ENCODE measurements at regions not wholly inside any gene's neighbourhood (a gene's known extent, or its start where the extent isn't known, plus 50 kb on each side); places are given as distances from the start of the nearest gene placed in this dataset.

DNA sequence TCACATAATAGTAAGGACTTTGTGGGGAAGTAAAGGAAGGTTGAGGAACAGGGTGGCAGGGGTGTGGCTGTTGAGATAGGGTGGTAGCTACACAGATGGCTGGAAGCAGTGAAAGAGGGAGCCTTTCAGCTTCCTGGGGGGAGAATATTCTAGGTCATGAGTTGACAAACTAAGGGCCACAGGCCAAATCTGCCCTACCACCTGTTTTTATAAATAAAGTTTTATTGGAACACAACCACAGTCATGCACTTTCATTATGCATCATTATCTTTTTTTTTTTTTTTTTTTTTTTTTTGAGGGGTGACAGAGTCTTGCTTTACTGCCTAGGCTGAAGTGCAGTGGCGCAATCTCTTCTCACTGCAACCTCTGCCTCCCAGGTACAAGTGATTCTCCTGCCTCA is 243.1 kb downstream of the NFATC2 start:
- Histone ChIP-seq H2AFZ (ENCODE audit: low read length) (no peak overlapping the region), H3F3A (ENCODE audit: insufficient read depth, low read length) (no peaks in the 10 kb centered on the region), H3K9me2 (replicated peaks; ENCODE audit: insufficient read depth, low read length) (no peaks in the 10 kb centered on the region), H3K79me2 (ENCODE audit: low read length) (no peaks in the 10 kb centered on the region), H3K4me1 (ENCODE audit: low read length) (no peaks in the 10 kb centered on the region), H3K9me3 (replicated peaks; ENCODE audit: insufficient read depth, low read length) (no peaks in the 10 kb centered on the region), H3K9ac (ENCODE audit: low read length) (no peak overlapping the region), H3K4me3 (ENCODE audit: low read length) (no peak overlapping the region), H3K27ac (ENCODE audit: low read length) (no peak overlapping the region), H3K36me3 (replicated peaks; ENCODE audit: insufficient read depth, low read length) (no peaks in the 10 kb centered on the region), H3K27me3 (replicated peaks; ENCODE audit: insufficient read depth, low read length) (no peaks in the 10 kb centered on the region), H3K4me2 (ENCODE audit: low read depth, low read length) (no peak overlapping the region), H4K20me1 (ENCODE audit: insufficient read depth, low read length) (no peaks in the 10 kb centered on the region)
- no peak for DNase-seq
- TF ChIP-seq, protein P1, sequence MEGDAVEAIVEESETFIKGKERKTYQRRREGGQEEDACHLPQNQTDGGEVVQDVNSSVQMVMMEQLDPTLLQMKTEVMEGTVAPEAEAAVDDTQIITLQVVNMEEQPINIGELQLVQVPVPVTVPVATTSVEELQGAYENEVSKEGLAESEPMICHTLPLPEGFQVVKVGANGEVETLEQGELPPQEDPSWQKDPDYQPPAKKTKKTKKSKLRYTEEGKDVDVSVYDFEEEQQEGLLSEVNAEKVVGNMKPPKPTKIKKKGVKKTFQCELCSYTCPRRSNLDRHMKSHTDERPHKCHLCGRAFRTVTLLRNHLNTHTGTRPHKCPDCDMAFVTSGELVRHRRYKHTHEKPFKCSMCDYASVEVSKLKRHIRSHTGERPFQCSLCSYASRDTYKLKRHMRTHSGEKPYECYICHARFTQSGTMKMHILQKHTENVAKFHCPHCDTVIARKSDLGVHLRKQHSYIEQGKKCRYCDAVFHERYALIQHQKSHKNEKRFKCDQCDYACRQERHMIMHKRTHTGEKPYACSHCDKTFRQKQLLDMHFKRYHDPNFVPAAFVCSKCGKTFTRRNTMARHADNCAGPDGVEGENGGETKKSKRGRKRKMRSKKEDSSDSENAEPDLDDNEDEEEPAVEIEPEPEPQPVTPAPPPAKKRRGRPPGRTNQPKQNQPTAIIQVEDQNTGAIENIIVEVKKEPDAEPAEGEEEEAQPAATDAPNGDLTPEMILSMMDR (IDR thresholded peaks at IDR 0.05; ENCODE audit: low read length), result no peak
- TF ChIP-seq EZH2phosphoT487 (IDR thresholded peaks at IDR 0.05; ENCODE audit: low read length) (no peak), EZH2 (optimal IDR thresholded peaks at IDR 0.05; ENCODE audit: low read depth, low read length) (no peak)

DNA sequence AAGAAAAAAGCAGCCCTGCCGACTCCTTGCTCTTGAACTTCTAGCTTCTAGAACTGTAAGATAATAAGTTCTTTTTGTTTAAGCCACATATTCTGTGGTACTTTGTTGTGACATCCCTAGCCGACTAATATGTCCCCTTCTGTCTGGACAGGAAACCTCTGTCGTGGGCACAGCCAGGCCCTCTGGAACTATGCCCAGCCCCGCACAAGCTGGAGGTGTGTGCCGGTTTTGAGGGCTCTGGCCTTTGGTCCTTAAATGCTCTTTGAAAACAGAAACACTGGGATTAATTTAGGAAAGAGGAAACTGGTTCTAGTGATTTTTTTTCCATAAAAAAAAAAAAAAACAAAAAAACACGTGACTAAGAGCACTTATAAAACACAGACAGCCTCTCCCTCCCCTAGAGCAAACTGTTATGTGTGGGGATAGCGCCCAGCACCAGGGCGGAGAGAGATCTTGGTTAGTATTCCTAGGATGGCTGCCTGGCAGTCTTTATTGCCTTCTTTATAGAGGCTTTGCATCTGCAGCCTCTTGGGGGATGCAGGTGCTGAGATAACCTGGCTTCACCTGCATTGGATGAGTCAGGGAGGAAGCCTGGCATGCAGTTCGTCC is 244.3 kb downstream of the NFATC2 start:
- Histone ChIP-seq H3K4me2 (ENCODE audit: low read depth, low read length) (no peak overlapping the region), H3F3A (ENCODE audit: insufficient read depth, low read length) (no peaks in the 10 kb centered on the region), H3K4me1 (ENCODE audit: low read length) (no peaks in the 10 kb centered on the region), H4K20me1 (ENCODE audit: insufficient read depth, low read length) (no peaks in the 10 kb centered on the region), H3K9ac (ENCODE audit: low read length) (no peak overlapping the region), H3K27me3 (replicated peaks; ENCODE audit: insufficient read depth, low read length) (no peaks in the 10 kb centered on the region), H3K36me3 (replicated peaks; ENCODE audit: insufficient read depth, low read length) (no peaks in the 10 kb centered on the region), H3K4me3 (ENCODE audit: low read length) (no peak overlapping the region), H3K27ac (ENCODE audit: low read length) (no peak overlapping the region), H3K9me2 (replicated peaks; ENCODE audit: insufficient read depth, low read length) (no peaks in the 10 kb centered on the region), H3K9me3 (replicated peaks; ENCODE audit: insufficient read depth, low read length) (no peaks in the 10 kb centered on the region), H2AFZ (ENCODE audit: low read length) (no peak overlapping the region), H3K79me2 (ENCODE audit: low read length) (no peaks in the 10 kb centered on the region)
- TF ChIP-seq EZH2phosphoT487 (IDR thresholded peaks at IDR 0.05; ENCODE audit: low read length) (no peak), EZH2 (optimal IDR thresholded peaks at IDR 0.05; ENCODE audit: low read depth, low read length) (no peak)
- TF ChIP-seq, protein P1 (IDR thresholded peaks at IDR 0.05; ENCODE audit: low read length), result no peak
- DNase-seq, result no peak

DNA sequence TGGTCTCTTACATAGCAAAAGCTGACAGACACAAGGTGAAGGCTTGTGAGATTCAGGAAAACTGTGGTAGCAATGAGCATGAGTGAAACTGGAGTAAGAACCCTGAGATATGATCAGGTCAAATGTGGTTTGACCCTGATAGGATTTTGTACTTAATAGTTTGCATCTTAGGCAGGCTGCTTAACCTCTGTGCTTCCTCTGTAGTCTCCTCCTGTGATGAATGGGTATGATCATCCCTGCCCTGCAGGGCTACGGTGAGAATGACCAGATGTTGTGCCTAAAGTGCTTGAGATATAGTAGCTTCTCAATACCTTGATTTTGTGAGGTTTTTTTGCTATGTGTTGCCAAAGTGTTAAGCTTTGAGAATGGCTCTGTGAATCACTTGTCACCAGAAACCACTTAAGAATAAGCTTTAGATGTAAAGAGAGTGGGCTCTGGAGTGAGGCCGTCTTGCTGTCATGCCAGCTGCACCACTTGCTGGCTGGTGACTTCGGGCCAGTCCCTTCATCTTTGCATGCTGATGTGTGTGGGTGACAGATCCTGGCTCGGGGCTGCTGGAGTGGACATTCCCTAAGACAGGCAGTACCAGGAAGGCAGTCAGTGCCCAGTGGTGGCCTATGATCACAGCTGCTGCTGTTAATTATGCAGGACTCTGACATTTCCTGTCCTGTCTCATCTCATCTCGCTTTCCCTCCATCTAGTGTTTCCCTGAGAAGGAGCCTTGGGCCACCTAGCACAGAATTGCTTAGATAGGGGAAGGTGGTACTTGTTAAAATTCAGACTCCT is 254.7 kb downstream of the NFATC2 start:
- Histone ChIP-seq H2AFZ (ENCODE audit: low read length) (no peak overlapping the region), H3K27ac (ENCODE audit: low read length) (no peak overlapping the region), H3K27me3 (replicated peaks; ENCODE audit: insufficient read depth, low read length) (no peaks in the 10 kb centered on the region), H3K9ac (ENCODE audit: low read length) (no peak overlapping the region), H3K4me1 (ENCODE audit: low read length) (no peaks in the 10 kb centered on the region), H3K36me3 (replicated peaks; ENCODE audit: insufficient read depth, low read length) (no peaks in the 10 kb centered on the region), H3K9me2 (replicated peaks; ENCODE audit: insufficient read depth, low read length) (no peaks in the 10 kb centered on the region), H3K9me3 (replicated peaks; ENCODE audit: insufficient read depth, low read length) (no peaks in the 10 kb centered on the region), H3K79me2 (ENCODE audit: low read length) (no peaks in the 10 kb centered on the region), H3F3A (ENCODE audit: insufficient read depth, low read length) (no peaks in the 10 kb centered on the region), H3K4me3 (ENCODE audit: low read length) (no peak overlapping the region), H4K20me1 (ENCODE audit: insufficient read depth, low read length) (no peaks in the 10 kb centered on the region), H3K4me2 (ENCODE audit: low read depth, low read length) (no peak overlapping the region)
- DNase-seq, result no peak
- no peak for TF ChIP-seq EZH2 (optimal IDR thresholded peaks at IDR 0.05; ENCODE audit: low read depth, low read length)

DNA sequence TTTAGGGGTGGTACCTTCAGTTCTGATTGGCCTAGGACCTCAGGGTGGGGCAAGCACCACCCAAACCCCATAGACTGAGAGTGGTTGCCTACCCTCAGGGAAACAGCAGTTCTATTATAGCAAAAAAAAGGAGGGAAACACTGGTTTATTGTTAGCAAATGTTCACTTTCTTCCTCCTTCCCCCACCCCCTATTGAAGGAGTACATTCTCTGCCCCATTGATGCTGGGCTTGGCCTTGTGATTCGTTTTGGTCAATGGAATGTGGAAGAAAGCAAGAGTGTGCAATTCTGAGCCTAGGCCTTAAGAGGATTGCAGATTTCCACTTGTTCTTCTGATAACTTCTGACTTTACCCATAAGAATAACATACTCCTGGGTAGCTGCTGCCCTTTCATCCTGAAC is 255.8 kb downstream of the NFATC2 start:
- Histone ChIP-seq H3K4me3 (ENCODE audit: low read length) (no peak overlapping the region), H3F3A (ENCODE audit: insufficient read depth, low read length) (no peaks in the 10 kb centered on the region), H3K36me3 (replicated peaks; ENCODE audit: insufficient read depth, low read length) (no peaks in the 10 kb centered on the region), H3K27ac (ENCODE audit: low read length) (no peak overlapping the region), H3K9me3 (replicated peaks; ENCODE audit: insufficient read depth, low read length) (no peaks in the 10 kb centered on the region), H3K9ac (ENCODE audit: low read length) (no peak overlapping the region), H3K27me3 (replicated peaks; ENCODE audit: insufficient read depth, low read length) (no peaks in the 10 kb centered on the region), H2AFZ (ENCODE audit: low read length) (no peak overlapping the region), H3K4me1 (ENCODE audit: low read length) (no peaks in the 10 kb centered on the region), H3K9me2 (replicated peaks; ENCODE audit: insufficient read depth, low read length) (no peaks in the 10 kb centered on the region), H3K4me2 (ENCODE audit: low read depth, low read length) (no peak overlapping the region), H3K79me2 (ENCODE audit: low read length) (no peaks in the 10 kb centered on the region), H4K20me1 (ENCODE audit: insufficient read depth, low read length) (no peaks in the 10 kb centered on the region)
- no peak for TF ChIP-seq EZH2 (optimal IDR thresholded peaks at IDR 0.05; ENCODE audit: low read depth, low read length)
- no peak for TF ChIP-seq EZH2phosphoT487 (IDR thresholded peaks at IDR 0.05; ENCODE audit: low read length)
- TF ChIP-seq, protein P1 (IDR thresholded peaks at IDR 0.05; ENCODE audit: low read length), result no peak
- DNase-seq, result no peak
